ENCODE measurements at regions not wholly inside any gene's neighbourhood (a gene's known extent, or its start where the extent isn't known, plus 50 kb on each side); places are given as distances from the start of the nearest gene placed in this dataset.

DNA sequence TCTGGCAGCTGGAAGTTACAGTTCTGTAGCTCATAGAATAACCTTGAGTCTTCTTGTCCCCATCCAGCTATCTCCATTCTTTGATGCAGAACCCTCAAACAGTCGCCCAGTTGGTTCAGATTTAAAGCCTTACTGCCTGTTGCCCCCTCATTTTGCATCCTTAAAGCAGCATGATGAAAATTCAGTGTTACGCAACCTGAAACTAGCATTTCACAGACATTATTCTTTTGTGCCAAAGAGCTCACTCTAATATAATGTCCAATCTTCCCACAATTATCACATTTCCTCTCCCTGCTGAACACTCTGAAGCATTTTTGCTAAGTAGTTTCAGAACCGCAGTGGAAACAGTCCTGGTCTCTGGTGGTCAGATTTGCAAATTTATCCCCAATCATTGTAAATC lies 318.0 kb downstream of the PSAT1 start:
- no TSS peak for BruUV-seq (replicated peaks)
- H3K9me3 ChIP-seq (replicated peaks; ENCODE audit: control insufficient read depth, insufficient read depth, low read length), result no peaks in the 10 kb centered on the region
- no peaks in the 10 kb centered on the region for H3K36me3 ChIP-seq (ENCODE audit: control insufficient read depth in 2 of 2, extremely low read depth in 1 of 2, insufficient read depth in 2 of 2, low read length in 2 of 2)
- H3K79me2 ChIP-seq (ENCODE audit: control insufficient read depth, insufficient read depth, low read length), result no peaks in the 10 kb centered on the region
- no peaks in the 10 kb centered on the region for H3K27me3 ChIP-seq (ENCODE audit: control insufficient read depth in 2 of 2, insufficient read depth in 2 of 2, low read length in 2 of 2)
- no peak overlapping the region for H3K4me2 ChIP-seq (ENCODE audit: insufficient read depth, low read length)
- no peak overlapping the region for H3K27ac ChIP-seq (ENCODE audit: insufficient read depth, low read depth, low read length)
- intact Hi-C loops (cut with micrococcal nuclease), result no loop called here
- no peak overlapping the region for H3K9ac ChIP-seq (replicated peaks; ENCODE audit: extremely low read depth, insufficient read depth, low read length)
- DNase-seq (ENCODE audit: low read depth, low spot score) (no peak), FAIRE-seq (no peak)
- dilution Hi-C loops (cut with MboI; ENCODE audit: extremely low pct_ligation_motif_present, low sequenced_read_pairs), result no loop called here
- no peaks in the 10 kb centered on the region for H3K4me1 ChIP-seq (ENCODE audit: control insufficient read depth, extremely low read depth, insufficient read depth, low read length)
- no peak overlapping the region for H3K4me3 ChIP-seq (replicated peaks in 1 of 3; ENCODE audit: insufficient read depth in 1 of 3, low read depth in 1 of 3, low read length in 3 of 3)
- H3K9me1 ChIP-seq (replicated peaks; ENCODE audit: control insufficient read depth, extremely low read depth, insufficient read depth, low read length), result no peaks in the 10 kb centered on the region
- ChIA-PET POLR2A (no interaction called here), CTCF (interaction anchor here (0.8 kb wide), 1 partner anchor 13 kb away, joined by 3 read pairs; no protein-coding TSS in a partner anchor)
- no peak for TF ChIP-seq POLR2AphosphoS5 (IDR thresholded peaks at IDR 0.05; ENCODE audit: insufficient read depth, low read depth, low read length)
- no peak for TF ChIP-seq POLR2A (IDR thresholded peaks at IDR 0.05; ENCODE audit: low read depth, low read length)
- no peak for TF ChIP-seq FOS (IDR thresholded peaks at IDR 0.05; ENCODE audit: borderline replicate concordance, insufficient read depth, low read length)
- TF ChIP-seq GATA2 (IDR thresholded peaks at IDR 0.05; ENCODE audit: insufficient read depth, insufficient read length, low read depth, low read length), result no peak
- no peak for TF ChIP-seq EZH2 (IDR thresholded peaks at IDR 0.05; ENCODE audit: borderline replicate concordance, low read depth, low read length, severe bottlenecking)
- no peak for TF ChIP-seq JUN (IDR thresholded peaks at IDR 0.05; ENCODE audit: borderline replicate concordance, insufficient read depth, insufficient read length, low read depth)
- TF ChIP-seq, protein P1, sequence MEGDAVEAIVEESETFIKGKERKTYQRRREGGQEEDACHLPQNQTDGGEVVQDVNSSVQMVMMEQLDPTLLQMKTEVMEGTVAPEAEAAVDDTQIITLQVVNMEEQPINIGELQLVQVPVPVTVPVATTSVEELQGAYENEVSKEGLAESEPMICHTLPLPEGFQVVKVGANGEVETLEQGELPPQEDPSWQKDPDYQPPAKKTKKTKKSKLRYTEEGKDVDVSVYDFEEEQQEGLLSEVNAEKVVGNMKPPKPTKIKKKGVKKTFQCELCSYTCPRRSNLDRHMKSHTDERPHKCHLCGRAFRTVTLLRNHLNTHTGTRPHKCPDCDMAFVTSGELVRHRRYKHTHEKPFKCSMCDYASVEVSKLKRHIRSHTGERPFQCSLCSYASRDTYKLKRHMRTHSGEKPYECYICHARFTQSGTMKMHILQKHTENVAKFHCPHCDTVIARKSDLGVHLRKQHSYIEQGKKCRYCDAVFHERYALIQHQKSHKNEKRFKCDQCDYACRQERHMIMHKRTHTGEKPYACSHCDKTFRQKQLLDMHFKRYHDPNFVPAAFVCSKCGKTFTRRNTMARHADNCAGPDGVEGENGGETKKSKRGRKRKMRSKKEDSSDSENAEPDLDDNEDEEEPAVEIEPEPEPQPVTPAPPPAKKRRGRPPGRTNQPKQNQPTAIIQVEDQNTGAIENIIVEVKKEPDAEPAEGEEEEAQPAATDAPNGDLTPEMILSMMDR (IDR thresholded peaks at IDR 0.05; ENCODE audit: extremely low read depth in 1 of 2, insufficient read depth in 1 of 2, low read depth in 1 of 2, low read length in 2 of 2), result no peak
- no peak for TF ChIP-seq MYC (IDR thresholded peaks at IDR 0.05; ENCODE audit: low read depth, low read length)
- H4K20me1 ChIP-seq (replicated peaks; ENCODE audit: control insufficient read depth, extremely low read depth, insufficient read depth, low read length), result no peaks in the 10 kb centered on the region
- no peak overlapping the region for H2AFZ ChIP-seq (ENCODE audit: low read depth, low read length)
